ENCODE measurements at regions not wholly inside any gene's neighbourhood (a gene's known extent, or its start where the extent isn't known, plus 50 kb on each side); places are given as distances from the start of the nearest gene placed in this dataset.

DNA sequence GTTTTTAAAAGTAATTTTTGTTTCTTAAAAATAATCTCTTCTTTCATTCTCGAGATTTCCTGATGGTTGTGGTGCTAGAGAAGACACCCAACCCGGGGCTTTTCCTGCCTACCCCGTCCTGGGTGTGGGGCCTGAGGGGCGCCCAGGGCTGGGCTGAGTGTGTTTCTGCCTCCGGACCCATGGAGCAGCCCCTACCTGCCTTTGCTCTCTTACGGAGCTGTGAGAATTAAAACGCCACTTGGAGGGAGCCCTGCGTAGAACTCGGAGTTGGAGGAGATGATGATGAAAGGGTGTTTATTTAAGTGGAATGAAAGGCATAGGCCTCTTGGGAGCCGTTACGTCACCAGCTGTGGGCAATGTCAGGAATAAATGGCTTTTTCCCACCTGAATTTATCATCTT, 261.8 kb upstream of the SHH start:
- no peak for DNase-seq

DNA sequence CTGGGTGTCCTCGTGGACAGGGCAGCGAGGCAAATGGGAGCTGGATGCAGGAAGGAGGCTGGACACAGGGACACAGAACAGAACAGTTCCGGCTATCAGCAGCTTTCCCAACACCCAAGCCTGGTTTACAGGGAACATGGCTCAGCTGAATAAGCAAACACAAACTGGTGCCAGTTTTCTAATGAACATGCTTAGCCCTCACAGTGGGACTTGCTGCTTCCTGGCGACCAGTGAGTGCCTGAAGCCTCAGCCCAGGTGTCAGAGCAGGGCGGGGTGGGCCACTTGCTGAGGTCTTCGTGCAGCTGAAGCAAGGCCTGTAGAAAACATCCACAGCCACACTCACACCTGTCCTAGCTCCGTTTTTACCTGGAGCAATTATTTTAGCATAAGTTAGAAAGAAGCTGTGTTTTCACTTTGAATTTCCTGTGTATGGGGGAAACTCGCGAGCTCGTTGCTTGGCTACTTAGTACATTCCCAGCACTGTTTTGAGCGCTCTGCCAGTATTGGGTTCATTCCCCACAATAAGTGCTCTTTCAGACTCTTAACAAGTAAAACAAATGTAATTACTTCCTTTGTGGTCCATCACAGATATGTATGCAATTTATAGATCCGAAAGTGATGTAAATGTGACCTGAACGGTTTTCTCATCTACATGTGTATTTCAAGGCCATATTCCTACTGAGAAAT, 261.2 kb upstream of the SHH start:
- DNase-seq, result no peak

DNA sequence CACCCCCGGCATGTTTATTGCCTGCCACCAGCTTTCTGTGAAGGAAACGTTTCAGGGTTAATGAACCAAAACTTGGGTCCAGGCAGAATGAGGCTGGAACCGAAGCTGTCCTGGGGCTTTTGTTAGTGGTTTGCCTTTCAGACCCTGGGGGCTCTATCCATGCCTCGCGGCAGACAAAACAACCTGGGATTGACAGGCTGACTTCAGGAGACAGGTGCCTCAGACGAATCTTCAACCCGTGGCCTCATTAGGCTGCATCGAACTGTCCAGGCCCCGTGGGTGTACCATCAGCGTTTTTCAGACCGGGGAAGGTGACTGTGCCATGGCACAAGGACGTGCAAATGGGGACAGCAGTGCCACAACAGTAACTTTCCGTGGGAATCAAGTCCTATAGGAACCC, 259.3 kb upstream of the SHH start:
- DNase-seq, result no peak

DNA sequence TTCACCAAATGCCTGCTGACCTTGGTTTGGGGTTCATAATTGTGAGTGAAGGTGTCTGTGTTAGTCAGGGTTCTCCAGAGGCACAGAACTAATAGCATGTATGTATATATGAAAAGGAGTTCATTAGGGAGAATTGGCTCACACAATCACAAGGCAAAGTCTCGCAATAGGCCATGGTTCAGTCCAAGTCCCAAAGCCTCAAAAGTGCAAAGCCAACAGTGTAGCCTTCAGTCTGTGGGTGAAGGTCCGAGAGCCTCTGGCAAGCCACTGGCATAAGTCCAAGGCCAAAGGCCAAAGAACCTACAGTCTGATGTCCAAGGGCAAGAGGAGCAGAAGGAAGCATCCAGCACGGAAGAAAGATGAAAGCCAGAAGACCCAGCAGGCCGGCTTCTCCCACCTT, 257.6 kb upstream of the SHH start:
- no peak for DNase-seq

DNA sequence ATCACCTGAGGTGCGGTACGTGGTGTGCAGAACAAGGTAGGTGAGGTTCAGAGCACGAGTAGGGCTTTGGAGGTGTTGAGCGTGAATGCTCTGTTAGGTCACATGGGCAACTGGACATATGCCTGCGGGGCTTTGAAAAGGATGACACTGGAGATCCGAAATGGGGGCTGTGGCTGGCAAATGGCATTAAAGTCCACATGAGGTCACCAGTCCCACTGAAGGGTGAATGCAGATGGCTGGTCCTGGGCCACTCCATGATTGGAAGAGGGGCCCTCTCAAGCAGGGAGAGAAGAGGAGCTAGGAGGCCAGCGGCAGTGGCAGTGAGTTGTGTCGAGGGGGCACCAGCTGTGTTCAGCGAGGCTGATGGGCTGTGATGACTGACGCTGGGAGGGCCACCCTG, 254.9 kb upstream of the SHH start:
- DNase-seq, result no peak

DNA sequence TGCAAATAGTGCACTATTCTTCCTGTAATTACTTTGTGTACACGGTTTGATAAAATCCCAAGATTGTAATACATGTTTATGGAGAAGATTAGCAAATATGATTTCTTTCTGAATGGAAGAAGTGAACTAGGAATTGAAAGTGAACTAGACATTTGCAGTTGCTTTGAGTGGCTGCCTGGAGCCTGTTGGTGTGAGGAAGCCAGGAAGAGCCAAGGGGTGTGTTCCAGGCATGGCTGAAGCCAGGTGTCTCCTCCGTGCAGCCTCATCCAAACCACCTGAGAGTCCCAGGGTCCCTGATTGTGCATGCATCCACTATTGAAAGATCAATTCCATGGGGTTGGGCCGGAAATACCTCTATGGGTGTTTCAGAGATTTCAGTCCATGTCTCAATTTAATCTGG, 253.1 kb upstream of the SHH start:
- no peak for DNase-seq

DNA sequence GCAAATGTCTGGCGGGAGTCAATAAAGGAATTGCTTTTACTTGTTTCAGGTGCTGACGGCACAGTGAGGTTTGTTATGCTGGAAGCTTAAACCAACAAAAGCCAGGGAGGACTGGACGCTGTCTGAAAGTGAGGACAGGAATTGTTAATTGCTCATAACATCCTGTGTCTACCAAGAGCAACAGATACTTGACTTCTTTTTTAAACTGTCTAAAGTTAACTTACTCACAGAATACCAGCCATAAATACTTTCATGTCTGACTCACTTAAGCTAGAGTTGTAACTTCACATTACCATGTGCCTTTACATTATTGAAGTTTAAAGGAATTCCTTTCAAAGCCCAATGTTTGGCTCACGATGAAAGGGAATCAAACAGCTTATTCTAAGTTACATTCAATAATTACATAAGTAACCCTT, 252.7 kb upstream of the SHH start:
- no peak for DNase-seq

DNA sequence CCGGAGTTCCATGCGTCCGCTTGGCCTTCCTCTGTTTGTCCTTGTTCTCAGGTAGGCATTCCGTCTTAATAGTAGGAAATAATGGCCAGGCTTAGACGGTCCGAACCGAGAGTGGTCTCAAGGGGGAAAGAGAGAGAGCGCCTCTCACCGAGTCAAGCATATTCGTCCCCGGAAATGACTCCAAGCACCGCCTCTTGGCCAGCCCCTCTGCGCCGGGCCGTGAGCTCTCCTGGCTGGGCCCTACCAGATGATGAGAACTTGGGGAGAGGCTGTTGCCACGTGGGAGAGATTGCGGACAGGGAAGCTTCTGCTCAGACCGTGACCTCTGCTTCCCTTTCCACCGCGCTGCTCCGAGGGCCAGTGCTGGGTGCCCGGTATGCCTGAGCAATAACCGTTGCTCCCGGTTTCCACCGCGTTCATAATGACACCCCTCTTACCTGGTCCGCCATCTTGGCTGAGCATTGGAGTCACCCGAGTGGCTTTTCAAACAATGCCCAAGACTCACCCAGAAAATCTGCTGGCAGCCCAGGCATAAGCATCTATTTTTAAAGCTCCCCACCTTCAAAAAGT, 251.1 kb upstream of the SHH start:
- no peak for DNase-seq

DNA sequence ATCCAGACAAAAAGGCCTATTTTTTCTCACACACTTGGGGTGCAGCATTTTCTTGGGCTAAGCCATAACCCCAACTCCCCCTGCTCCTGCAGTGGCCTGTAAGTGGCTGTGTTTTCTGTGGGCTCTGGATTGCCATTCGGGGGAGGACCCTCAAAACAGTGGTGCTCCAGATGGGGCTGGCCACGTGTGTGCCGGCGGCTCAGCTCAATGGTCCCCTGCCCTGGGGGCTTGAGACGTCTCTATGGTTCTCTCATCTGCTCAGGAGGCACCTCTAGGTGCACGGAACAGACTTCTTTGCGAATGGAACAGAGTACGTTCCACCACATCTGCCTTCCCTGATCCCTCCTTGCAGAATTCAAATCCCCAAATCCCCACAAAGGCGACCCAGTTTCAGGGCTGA, 250.0 kb upstream of the SHH start:
- no peak for DNase-seq

DNA sequence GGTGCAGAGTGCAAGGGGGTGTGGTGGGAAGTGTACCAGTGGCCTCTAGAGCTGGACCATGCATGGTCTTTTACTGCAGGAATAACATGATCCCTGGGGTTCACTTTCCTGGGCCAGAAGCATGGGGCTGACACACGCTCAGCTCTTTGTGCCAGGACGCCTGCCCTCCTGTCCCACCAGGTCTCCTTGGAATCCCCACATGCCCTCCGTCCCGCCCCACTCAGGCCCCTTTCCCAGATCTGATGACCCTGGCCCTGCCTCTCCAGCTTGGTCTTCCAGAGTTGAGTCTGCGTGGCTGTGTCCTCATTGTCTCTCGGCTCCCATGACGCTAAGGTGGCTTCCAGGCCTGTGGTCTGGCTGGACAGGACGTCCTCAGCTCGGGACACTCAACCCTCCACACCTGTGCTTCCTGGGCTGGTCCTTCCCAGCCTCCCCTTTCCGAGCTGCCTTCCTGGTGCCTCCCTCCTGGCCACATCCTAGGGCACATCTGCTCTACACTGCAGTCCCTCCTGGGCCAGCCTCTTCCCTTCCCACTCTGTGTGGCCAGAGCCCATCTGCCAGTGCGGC, 249.5 kb upstream of the SHH start:
- DNase-seq, result no peak

DNA sequence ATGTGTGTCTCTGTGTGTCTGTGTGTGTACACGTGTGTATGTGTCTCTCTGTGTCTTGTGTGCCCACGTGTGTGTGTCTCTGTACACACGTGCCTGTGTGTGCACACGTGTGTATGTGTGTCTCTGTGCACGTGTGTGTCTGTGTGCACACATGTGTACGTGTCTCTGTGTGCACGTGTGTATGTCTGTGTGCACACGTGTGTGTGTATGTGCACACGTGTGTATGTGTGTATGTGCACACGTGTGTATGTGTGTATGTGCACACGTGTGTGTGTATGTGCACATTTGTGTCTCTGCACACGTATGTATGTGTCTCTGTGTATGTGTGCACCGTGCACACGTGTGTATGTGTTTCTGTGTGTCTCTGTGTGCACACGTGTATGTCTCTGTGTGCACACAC, 248.7 kb upstream of the SHH start:
- no peak for DNase-seq

DNA sequence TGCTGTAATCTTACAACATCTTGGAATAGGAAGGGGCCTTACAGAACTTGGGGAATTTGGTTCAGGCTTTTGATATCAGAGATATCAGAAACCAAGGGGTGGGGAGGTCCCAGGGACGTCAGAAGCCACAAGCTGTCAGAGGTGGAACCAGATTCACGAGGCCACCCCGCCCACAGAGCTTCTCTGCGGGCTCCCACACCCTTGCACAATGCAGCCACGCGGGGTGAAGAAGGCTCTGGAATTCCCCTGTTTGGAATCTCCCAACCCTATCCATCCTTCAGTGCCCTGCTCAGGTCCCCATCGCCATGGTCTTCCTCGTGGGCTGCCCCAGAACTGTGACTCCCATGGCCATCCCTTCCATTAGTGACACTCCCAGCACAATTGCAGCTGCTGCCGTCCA, 247.1 kb upstream of the SHH start:
- DNase-seq, result no peak

DNA sequence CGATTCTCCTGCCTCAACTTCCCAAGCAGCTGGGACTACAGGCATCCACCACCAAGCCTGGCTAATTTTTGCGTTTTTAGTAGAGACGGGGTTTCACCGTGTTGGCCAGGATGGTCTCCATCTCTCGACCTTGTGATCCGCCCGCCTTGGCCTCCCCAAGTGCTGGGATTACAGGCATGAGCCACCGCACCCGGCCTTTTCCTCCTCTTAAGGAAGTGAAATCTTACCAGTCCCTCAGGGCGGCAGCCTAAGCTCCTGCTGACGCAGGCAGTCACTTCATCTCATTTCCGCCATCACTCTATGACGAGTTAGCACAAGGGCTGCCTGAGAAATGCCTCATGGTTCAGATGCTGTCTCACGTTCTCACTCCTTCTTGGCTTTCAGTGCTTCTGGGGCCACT, 246.0 kb upstream of the SHH start:
- DNase-seq, result no peak

DNA sequence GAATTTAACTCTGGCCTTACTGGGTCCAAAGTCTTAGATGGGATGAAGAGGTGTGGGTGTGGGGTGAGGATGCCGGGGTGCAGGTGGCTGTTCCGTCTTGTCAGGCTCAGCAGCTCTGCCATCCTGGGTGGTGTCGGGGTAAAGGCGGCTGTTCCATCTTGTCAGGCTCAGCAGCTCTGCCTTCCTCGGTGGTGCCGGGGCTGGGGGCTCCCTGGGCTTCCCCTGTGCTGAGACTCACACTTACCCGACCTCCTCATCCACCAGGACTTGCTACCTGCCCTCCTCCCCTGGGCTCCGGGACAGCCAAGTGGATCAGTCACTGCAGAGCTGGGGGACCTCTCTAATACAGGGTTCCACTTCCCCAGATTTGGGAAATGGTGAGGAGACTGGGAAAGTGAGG, 244.3 kb upstream of the SHH start:
- no peak for DNase-seq

DNA sequence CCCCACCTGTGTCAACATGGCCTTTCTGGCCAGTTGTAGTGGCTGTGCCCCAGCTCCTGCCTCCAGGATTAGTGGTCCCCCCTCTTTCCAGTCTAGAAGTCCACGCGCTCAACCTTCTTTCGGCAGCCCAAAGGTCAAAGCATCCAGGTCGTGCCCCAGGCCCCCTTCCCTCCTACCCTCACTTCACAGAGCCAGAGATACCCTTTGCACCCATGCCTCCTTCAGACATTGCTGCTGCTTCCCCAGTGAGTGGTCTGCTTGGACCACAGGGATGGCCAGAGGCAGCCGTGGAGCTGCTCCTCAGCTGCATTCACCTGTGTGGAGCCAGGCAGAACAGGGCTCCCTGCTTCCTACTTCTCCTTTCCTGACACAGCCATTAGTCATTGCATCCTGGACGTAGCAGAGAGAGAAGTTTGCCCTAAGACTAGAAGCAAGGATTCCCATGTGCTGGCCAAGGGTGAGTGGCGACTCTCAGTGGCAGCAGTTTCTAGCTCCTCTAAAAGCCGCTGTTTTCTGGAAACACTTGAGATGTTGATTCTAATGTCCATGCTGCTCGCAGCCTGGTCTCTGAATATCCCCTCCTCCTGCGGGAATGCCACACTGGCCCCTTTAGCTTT, 243.1 kb upstream of the SHH start:
- DNase-seq, result no peak

DNA sequence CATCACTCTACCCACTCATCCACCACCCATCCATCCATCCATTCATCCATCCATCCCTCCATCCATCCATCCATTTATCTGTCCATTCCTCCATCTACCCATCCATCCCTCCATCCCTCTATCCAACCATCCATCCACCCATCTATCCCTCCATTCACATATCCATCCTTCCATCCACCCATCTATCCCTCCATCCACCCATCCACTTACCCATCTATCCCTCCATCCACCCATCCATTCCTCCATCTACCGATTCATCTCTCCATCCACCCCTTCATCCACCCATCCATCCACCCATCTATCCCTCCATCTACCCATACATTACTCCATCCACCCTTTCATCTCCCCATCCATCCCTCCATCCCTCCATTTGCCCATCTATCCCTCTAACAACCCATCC, 239.6 kb upstream of the SHH start:
- no peak for DNase-seq

DNA sequence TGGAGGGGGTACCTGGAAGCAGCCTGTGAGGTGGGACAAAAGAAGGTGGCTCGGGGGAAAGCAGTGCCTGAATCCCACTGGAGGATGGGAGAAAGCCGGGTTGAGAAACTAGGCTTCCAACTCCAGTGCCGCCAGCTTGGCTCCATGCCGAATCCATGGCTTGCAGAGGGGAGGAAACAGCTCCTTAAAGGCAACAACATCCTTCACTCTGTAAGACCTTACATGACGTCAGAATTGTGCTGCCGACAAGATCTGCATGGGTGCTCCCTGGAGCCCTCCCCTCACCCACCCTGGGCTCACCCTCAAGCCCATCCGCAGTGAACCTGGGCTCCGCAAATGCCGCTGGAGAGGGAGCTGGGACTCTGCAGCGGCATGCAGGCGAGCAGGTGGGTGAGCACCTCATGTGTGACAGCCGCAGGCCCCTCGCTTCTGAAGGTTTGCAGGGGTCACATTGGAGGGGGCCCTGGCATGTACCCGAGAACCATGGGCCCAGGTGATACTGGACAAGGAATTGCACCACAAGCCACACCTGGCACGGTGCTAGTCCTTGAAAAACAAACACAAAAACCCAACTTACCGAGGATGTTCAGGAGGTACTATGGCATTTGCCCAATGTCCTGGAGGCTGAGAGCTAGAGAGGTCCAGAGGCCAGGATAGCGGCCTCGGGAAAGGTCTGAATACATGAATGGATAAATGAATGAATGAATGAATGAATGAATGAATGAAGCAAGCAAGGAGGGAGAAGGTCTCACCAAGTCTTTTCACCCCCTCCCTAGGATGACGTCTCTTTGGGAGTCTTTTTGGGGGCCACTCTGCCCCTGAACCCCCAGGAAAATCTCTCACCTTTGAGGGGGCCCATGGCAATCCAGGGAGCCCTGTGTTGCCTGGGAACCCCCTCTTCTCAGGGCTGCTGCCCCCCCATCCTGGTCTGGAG, 238.6 kb upstream of the SHH start:
- DNase-seq, result no peak

DNA sequence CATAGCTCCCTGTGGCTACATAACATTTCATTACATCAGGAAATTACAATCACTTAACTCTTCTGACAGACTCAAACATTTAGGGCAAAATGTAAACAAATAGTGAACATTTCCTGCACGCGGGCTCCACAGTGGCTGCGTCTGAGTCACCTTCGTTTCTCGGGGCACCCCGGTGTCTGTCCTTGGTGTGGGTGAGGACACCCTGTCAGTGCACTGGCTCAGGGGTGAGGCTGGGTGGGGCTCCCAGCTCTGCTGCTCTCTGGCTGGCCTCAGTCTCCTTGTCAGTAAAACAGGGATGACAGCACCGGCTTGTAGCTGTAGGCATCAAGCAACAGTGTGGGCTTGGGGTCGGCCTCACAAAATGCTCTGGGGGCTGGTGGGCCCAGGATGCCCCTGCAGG, 237.1 kb upstream of the SHH start:
- DNase-seq, result no peak

DNA sequence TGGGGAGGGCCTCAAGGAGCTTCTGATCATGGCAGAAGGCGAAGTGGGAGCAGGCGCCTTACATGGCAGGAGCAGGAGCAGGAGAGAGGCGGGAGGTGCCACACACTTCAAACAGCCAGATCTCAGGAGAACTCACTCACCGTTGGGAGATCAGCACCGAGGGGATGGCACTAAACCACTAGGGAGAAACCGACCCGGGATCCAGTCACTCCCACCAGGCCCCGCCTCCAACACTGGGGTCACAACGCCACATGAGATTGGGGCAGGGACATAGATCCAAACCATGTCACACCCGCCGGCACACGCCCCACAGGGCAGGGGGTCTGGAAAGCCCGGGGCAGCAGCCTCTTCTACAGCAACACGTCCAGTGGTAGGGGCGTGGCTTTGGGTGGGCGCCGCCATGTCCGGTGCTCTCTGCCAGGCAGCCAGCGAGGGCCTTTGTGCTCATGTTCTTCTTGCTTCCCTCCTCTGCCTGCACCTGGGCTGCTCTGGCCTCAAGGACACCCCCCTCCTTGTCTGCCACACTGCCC, 233.8 kb upstream of the SHH start:
- DNase-seq, result no peak

DNA sequence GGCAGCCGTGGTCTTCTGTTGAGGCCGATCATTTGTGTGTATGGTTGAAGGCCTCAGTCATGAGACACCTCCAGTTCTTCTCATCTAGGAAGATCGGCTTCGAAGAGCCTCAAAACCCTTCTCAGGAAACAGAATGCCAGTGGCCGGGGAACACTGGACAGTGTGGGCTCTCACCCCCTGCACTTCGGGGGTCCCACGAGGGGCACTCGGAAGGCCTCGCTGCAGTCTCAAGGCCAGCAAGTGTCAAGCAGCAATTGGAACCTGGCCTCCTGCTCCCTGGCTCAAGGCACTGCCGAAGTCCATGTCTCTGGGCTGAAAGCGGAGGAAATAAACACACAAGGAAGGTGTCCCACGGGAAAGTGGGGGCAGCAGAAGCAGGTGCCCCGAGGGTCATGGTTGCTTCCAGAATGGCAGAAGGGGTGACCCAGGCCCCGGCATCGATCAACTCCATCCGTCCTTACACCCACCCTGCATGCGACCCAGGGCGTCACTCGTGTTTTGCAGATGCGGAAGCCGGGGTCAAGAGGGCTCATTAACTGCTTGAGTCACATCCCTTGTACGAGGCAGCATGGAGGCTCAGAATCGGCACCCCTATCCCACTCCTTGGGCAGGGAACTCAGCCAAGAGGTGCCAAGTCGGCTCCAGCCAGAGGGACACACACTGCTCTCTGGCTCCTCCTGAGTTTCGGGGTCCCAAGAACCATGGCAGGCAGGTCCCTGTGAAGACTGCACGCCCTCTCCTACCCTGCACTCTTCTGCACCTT, 231.3 kb upstream of the SHH start:
- no peak for DNase-seq

DNA sequence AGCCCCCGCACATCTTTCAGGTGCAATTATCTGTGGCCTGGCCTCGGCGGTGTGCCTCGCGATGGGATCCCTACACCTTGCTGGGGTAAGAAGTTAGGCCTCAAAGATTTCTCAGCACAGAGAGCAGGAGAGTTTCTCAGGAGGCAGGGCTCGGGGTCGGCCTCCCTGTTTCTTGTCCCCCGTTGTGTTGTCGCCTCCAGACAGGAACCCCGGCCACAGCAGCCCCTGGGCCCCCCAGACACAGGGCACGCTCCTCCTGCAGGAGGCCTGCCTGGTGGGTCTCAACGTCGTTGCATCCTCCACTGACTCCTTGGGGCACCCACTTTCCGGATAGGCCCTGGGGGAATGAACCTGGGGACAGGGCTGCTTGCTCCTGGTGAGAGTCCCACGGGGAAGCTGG, 229.1 kb upstream of the SHH start:
- no peak for DNase-seq
